ENCODE measurements at regions not wholly inside any gene's neighbourhood (a gene's known extent, or its start where the extent isn't known, plus 50 kb on each side); places are given as distances from the start of the nearest gene placed in this dataset.
"Not testable (repeated sequence)": the region's sequence is repeated elsewhere in the genome, so short reads cannot be mapped to it uniquely, and the experiment has no call there.

DNA sequence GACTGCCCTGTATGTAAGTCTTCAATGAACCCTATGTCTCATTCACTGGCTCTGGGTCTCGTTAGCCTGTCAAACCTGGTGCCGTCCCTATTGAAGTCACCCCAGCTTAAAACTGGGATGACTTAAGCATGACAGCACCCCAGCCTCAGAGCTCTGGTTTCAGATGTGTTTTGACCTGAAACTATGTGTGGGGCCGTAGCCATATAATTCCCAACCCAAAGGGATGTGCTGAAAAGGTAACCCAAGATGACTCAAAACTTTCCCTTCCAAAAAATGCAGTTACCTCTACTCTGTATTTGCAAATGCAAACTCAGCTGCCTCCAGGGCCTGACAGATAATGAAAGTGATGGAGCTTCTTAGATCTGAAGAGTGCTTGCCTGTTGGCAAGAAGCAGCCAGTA is 478.3 kb upstream of the ERCC4 start:
- DNase-seq (no peak), ATAC-seq (no peak)
- POLR2A ChIA-PET, result no interaction called here
- Mint-ChIP-seq H3K4me3 (no peak overlapping the region), H3K36me3 (no peaks in the 10 kb centered on the region), H3K27me3 (peaks cover 0 to 16% (median 3%) of the 10 kb centered on the region in 5 donors), H3K4me1 (no peaks in the 10 kb centered on the region), H3K27ac (no peak overlapping the region), H3K9me3 (peaks cover 0 to 3% (median 0%) of the 10 kb centered on the region in 9 donors)

DNA sequence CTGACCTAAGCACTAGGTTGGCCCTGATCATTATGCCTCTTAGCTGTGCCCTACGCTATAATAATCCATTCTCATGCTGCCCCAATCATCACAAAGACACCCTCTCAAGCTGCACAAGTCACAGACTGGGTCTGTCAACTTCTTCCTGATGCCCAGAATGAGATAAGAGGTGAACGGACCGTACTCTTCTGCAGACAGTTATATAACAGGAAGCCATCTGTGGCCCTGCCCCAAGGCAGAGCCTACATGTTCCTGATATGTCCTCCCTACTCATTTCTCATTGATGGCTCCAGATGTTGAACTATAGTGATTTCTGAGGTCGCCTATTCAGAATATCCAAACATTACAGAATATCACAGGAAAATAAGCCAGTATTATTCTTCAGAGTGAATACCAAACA is 471.6 kb upstream of the ERCC4 start:
- ATAC-seq, result no peak
- no peaks in the 10 kb centered on the region for H3K9me3 Mint-ChIP-seq
- peaks cover 0 to 19% (median 3%) of the 10 kb centered on the region in 5 donors for H3K27me3 Mint-ChIP-seq
- no peak overlapping the region for H3K27ac Mint-ChIP-seq
- no peak for DNase-seq
- H3K4me3 Mint-ChIP-seq, result no peak overlapping the region
- no peaks in the 10 kb centered on the region for H3K36me3 Mint-ChIP-seq
- POLR2A ChIA-PET, result no interaction called here
- no peaks in the 10 kb centered on the region for H3K4me1 Mint-ChIP-seq

DNA sequence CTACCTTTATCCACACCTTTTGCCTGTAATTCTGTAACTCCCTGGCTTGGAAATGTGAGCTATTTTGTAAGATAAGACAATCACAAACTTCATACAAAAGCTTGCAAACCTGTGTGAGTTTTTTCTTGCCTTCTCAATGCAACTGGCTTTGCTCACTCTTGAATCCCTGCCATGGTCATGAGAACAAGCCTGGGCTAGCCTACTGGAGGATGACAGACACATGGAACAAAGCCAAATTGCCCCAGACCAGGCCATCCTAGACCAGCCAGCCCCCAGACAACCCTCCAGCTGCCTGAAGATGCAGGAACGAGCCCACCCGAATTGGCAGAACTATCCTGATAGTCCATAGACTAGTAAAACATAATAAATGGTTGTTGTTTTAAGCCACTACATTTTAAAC is 466.6 kb upstream of the ERCC4 start:
- peaks cover 0 to under 1% (median 0%) of the 10 kb centered on the region in 9 donors for H3K9me3 Mint-ChIP-seq
- H3K27ac Mint-ChIP-seq, result no peak overlapping the region
- H3K27me3 Mint-ChIP-seq, result peaks cover 0 to 12% (median 3%) of the 10 kb centered on the region in 5 donors
- POLR2A ChIA-PET, result no interaction called here
- no peaks in the 10 kb centered on the region for H3K36me3 Mint-ChIP-seq
- H3K4me3 Mint-ChIP-seq, result no peak overlapping the region
- no peak for DNase-seq
- no peak for ATAC-seq
- H3K4me1 Mint-ChIP-seq, result no peaks in the 10 kb centered on the region

DNA sequence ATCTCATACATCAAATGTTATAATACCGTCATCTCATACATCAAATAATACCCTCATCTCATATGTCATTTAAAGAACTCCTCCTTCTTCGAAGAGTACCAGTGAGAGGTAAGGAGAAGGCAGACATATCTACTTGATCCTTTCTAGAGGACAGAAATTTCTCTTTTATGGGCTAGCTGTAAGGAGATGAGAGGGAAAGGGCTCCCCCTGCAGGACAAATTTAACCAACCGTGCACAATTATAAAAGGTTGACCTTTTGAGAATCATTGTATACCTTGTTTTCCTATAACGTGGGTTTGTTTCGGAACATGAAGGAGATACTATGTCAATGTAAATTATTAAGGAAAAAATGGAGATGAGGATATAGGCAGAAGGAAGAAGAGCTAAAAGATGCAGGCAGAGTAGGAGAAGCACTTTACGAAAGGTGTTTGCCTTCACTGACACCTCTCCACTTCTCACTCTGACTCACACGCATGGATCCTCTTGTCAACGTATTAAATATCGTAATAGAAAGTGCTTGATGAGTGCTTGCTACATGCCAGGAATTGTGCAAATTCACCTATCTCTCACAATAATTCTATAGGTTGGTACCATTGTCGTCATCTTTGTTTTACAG is 465.9 kb upstream of the ERCC4 start:
- H3K36me3 Mint-ChIP-seq, result no peaks in the 10 kb centered on the region
- DNase-seq (no peak), ATAC-seq (no peak)
- H3K4me3 Mint-ChIP-seq, result no peak overlapping the region
- POLR2A ChIA-PET, result no interaction called here
- H3K27me3 Mint-ChIP-seq, result peaks cover 0 to 14% (median 2%) of the 10 kb centered on the region in 5 donors
- no peaks in the 10 kb centered on the region for H3K4me1 Mint-ChIP-seq
- H3K9me3 Mint-ChIP-seq, result peaks cover 0 to 2% (median 0%) of the 10 kb centered on the region in 9 donors
- no peak overlapping the region for H3K27ac Mint-ChIP-seq

DNA sequence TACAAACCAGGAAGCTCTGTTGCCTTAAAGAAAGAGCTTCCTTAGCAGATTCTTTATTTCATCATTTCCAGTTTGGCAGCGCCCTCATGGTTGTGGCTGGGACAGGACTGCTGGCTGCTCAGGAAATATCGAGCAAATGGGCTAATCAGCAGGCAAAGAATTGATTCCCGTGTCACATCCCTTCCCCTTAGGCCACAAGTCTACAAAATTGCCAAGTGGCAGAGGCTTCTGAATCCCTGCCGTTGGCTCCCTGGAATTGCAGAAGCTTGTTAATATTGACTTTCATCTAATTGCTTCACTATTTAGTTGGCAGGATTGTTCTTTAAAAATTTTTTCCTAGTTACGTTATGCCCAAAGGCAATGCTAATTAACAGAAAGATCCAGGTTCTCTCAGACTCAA is 456.3 kb upstream of the ERCC4 start:
- Mint-ChIP-seq H3K4me1 (no peaks in the 10 kb centered on the region), H3K27me3 (peaks cover 0 to 17% (median 9%) of the 10 kb centered on the region in 5 donors), H3K27ac (no peak overlapping the region), H3K9me3 (peaks cover 0 to 3% (median 0%) of the 10 kb centered on the region in 9 donors), H3K4me3 (no peak overlapping the region), H3K36me3 (no peaks in the 10 kb centered on the region)
- ATAC-seq (no peak), DNase-seq (no peak)
- POLR2A ChIA-PET, result no interaction called here

DNA sequence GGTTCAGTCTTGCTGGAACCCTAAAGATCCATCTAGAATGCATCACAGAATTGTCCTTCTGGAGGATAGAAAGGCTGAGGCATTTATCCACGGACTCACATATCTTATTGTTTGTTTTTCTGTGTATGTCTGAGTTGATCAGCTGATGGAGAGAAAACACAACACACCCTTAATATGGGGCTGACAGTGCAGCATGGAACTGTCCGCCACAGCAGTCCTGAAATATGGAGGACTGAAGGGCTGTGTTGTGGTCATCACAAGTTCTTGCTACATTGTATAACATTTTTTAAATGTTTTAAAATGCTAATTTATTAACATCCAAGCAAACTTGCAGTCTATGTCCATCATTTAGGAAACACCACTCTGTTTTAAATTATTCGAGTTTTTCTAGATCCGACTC is 448.9 kb upstream of the ERCC4 start:
- peaks cover 0 to 17% (median 9%) of the 10 kb centered on the region in 5 donors for H3K27me3 Mint-ChIP-seq
- H3K4me1 Mint-ChIP-seq, result no peaks in the 10 kb centered on the region
- no peak for DNase-seq
- POLR2A ChIA-PET, result no interaction called here
- H3K4me3 Mint-ChIP-seq, result no peak overlapping the region
- peaks cover 2 to 24% (median 9%) of the 10 kb centered on the region in 9 donors for H3K9me3 Mint-ChIP-seq
- H3K27ac Mint-ChIP-seq, result no peak overlapping the region
- H3K36me3 Mint-ChIP-seq, result no peaks in the 10 kb centered on the region
- no peak for ATAC-seq

DNA sequence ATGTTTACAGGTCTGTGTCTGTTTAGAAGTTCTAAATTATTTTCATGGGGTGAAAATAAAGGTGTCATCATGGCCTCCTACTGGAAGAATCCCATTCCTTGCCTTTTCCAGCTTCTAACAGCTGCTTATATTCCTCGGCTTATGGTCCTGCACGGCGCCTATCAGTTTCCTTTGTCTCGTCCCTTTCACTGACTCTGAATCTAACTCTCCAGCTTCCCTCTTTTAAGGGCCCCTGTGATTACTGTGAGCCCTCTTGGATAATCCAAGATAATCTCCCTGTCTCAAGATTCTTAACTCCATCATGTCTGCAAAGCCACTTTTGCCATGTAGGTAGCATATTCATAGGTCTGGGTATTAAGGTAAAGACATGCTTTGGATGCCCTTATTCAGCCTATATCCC is 441.0 kb upstream of the ERCC4 start:
- DNase-seq (no peak), ATAC-seq (no peak)
- Mint-ChIP-seq H3K27me3 (peaks cover 2 to 15% (median 5%) of the 10 kb centered on the region in 5 donors), H3K9me3 (peaks cover under 1 to 16% (median 4%) of the 10 kb centered on the region in 9 donors), H3K36me3 (peaks cover 0 to 3% (median 0%) of the 10 kb centered on the region in 3 donors), H3K4me3 (no peak overlapping the region), H3K27ac (no peak overlapping the region), H3K4me1 (no peaks in the 10 kb centered on the region)
- POLR2A ChIA-PET, result no interaction called here

DNA sequence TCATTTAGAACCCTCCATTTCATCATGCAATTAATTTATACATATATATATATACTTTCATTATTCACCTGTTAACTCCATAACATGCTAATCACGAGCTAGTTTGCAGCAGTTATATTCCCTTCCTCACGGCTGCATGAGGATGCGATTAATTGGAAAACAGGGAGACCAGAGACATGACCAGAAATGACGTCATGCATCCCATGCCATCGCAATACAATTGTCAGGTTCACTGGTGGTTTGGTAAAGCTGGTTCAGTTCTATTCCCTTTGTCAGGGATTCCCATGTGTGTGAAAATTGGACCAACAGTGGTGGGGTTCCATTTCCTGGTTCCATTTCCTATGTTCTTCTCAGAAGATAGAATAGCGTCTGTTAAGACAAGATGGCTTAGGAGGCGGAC is 440.4 kb upstream of the ERCC4 start:
- H3K9me3 Mint-ChIP-seq, result peaks cover 0 to 20% (median 3%) of the 10 kb centered on the region in 9 donors
- H3K27ac Mint-ChIP-seq, result no peak overlapping the region
- peaks cover 2 to 15% (median 4%) of the 10 kb centered on the region in 5 donors for H3K27me3 Mint-ChIP-seq
- POLR2A ChIA-PET, result no interaction called here
- ATAC-seq (no peak), DNase-seq (no peak)
- H3K4me3 Mint-ChIP-seq, result no peak overlapping the region
- H3K4me1 Mint-ChIP-seq, result no peaks in the 10 kb centered on the region
- H3K36me3 Mint-ChIP-seq, result peaks cover 0 to 3% (median 0%) of the 10 kb centered on the region in 3 donors

DNA sequence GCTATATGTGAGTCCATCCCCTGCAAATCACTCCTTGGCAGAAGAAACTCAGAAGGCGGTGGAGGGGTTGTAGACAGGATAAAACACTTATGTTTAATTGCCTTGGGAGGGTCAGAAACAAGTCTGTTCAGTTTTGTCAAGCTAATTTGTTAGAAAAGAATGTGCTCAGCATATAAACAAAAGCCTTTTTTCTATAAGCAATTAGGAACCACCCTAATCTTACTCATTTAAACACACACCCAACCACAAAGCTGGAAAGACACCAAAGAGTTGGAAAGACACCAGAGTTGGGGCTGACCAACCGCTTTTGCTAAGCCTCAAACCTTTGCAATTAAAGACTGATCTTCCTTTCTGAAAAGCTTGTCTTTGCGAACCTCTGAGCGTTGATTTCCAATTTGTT is 439.2 kb upstream of the ERCC4 start:
- H3K4me3 Mint-ChIP-seq, result no peak overlapping the region
- peaks cover 2 to 15% (median 4%) of the 10 kb centered on the region in 5 donors for H3K27me3 Mint-ChIP-seq
- POLR2A ChIA-PET, result no interaction called here
- peaks cover 0 to 24% (median 10%) of the 10 kb centered on the region in 9 donors for H3K9me3 Mint-ChIP-seq
- no peak overlapping the region for H3K27ac Mint-ChIP-seq
- DNase-seq (no peak), ATAC-seq (no peak)
- peaks cover 0 to 7% (median 0%) of the 10 kb centered on the region in 3 donors for H3K36me3 Mint-ChIP-seq
- no peaks in the 10 kb centered on the region for H3K4me1 Mint-ChIP-seq

DNA sequence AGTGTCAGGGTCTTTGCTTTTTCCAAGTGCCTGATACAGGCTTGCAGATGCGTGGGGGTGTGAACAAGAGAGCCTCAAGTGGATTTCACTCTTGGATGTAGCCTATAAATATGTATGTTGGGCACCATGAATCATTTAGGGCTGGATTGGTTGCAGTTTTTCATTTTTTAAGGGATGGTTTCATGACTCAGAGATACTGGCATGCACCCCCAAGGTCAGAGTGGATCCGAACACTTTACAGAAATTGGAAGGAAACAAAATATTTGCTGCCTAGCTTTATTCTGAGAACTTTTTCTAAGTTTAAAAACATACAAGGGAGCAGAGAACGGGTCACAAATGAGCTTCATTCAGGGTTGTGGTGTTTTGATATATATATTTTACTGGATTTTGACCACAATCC is 436.8 kb upstream of the ERCC4 start:
- peaks cover 0 to 30% (median 13%) of the 10 kb centered on the region in 9 donors for H3K9me3 Mint-ChIP-seq
- H3K27ac Mint-ChIP-seq, result no peak overlapping the region
- H3K36me3 Mint-ChIP-seq, result peaks cover 0 to 9% (median 0%) of the 10 kb centered on the region in 3 donors
- no peak for ATAC-seq
- no peak overlapping the region for H3K4me3 Mint-ChIP-seq
- POLR2A ChIA-PET, result no interaction called here
- H3K27me3 Mint-ChIP-seq, result peaks cover 0 to 15% (median 3%) of the 10 kb centered on the region in 5 donors
- no peaks in the 10 kb centered on the region for H3K4me1 Mint-ChIP-seq
- DNase-seq, result no peak

DNA sequence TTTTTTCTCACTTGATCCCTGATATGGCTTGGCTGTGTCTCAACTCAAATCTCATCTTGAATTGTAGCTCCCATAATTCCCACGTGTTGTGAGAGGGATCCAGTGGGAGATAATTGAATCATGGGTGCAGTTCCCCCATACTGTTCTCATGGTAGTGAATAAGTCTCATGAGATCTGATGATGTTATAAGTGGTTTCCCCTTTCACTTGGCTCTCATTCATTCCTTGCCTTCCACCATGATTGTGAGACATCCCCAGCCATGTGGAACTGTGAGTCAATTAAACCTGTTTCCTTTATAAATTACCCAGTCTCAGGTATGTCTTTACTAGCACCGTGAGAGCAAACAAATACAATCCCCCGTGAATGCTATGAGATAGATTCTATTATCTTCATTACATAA is 430.5 kb upstream of the ERCC4 start:
- H3K4me1 Mint-ChIP-seq, POLR2A ChIA-PET, H3K36me3 Mint-ChIP-seq, H3K4me3 Mint-ChIP-seq, DNase-seq, ATAC-seq, H3K27ac Mint-ChIP-seq: not testable (repeated sequence)
- Mint-ChIP-seq H3K27me3 (peaks cover 3 to 33% (median 12%) of the 10 kb centered on the region in 5 donors), H3K9me3 (peaks cover 0 to 23% (median 14%) of the 10 kb centered on the region in 9 donors)

DNA sequence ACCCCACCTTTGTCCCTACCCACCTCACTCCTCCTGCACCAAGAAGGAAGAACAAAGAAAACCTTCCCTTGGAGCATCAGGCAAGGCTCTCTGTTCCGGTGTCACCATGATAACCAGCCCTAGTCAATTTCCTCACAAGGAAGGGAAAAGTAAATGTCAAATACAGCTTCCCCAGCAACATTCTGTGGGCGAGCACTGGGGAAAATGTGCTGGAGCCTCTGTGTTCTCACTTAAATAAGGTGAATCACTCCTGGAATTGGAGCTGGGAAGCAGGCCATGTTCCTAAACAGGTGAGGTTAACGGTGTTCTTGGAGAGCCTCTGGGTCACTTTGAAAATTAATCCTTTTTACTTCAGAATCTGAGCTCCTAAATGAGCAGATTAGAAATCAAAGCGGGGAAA is 427.9 kb upstream of the ERCC4 start:
- H3K4me1 Mint-ChIP-seq, result peaks cover 0 to 2% (median 0%) of the 10 kb centered on the region in 4 donors

DNA sequence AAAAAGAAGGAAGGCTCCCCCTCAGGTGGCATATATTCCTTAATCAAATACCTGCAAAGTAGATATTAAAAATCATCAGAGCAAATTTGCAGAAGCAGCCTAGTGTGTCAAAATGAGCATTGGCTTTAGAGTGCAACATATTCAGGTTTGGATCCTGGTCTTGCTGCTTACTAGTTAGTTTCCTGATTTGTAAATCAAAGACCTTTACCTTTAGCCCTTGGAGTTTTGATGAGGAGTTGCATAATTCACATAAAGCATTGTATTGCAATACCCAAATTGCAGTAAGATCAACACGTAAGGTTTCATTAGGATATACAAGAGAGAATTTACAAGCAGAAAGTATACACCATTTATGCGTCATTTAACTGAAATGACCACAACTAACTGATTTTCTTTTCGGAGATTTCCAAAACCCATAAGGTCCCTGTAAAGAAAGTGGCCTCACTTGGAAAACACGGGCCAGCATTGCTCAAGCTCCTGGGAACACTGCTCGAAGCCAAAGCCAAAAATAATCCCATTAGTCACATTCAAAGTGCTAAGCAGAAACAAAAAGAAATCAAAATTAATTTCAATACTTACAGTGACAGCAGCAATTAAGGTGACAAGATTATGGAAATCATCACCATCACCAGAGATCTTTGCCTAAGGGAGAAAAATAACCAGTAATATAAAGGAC is 415.9 kb upstream of the ERCC4 start:
- POLR2A ChIA-PET, result no interaction called here
- H3K27me3 Mint-ChIP-seq, result peaks cover 0 to 17% (median 4%) of the 10 kb centered on the region in 5 donors
- H3K27ac Mint-ChIP-seq, result no peak overlapping the region
- H3K4me1 Mint-ChIP-seq, result no peaks in the 10 kb centered on the region
- H3K4me3 Mint-ChIP-seq, result no peak overlapping the region
- H3K9me3 Mint-ChIP-seq, result peaks cover 0 to 10% (median 2%) of the 10 kb centered on the region in 9 donors
- no peak for DNase-seq
- no peaks in the 10 kb centered on the region for H3K36me3 Mint-ChIP-seq
- no peak for ATAC-seq

More for the DNA sequence above, 427.9 kb upstream of the ERCC4 start:
- no peak for DNase-seq
- Mint-ChIP-seq H3K9me3 (peaks cover 0 to 6% (median 4%) of the 10 kb centered on the region in 9 donors), H3K36me3 (no peaks in the 10 kb centered on the region), H3K27ac (no peak overlapping the region), H3K4me3 (no peak overlapping the region), H3K27me3 (peaks cover 3 to 37% (median 12%) of the 10 kb centered on the region in 5 donors)
- POLR2A ChIA-PET, result no interaction called here
- ATAC-seq, result no peak
